ENCODE measurements at regions not wholly inside any gene's neighbourhood (a gene's known extent, or its start where the extent isn't known, plus 50 kb on each side); places are given as distances from the start of the nearest gene placed in this dataset.
A peak's percentile ranks its signal among the peaks of the same experiment; 100 is the strongest.

GRCh38 chr10:50992356-50992901, 81.9 kb upstream of the PRKG1 start:
- TF ChIP-seq CTCF (conservative IDR thresholded peaks at IDR 0.05), result no peak
- peaks cover 8 to 16% of the 10 kb centered on the region in 2 experiments for H3K4me1 Mint-ChIP-seq

More at GRCh38 chr10:50992356-50992901, 81.9 kb upstream of the PRKG1 start:
- H3K27me3 ChIP-seq (ENCODE audit: insufficient read depth, low read length), result peaks cover 18% of the 10 kb centered on the region; the same call in 1 of the 2 replicates
- peak overlapping the region; percentile 66 for H3K4me2 ChIP-seq (ENCODE audit: insufficient read depth, insufficient read length, low read length)
- H3K4ac ChIP-seq (ENCODE audit: low read depth, low read length), result no peak overlapping the region
- H3K79me2 ChIP-seq (ENCODE audit: insufficient read depth, low read length), result no peaks in the 10 kb centered on the region
- no peak overlapping the region for H4K8ac ChIP-seq (replicated peaks; ENCODE audit: insufficient read length, low read depth, low read length)
- H2AFZ ChIP-seq (ENCODE audit: low read length), result peak overlapping the region; percentile 26
- H2AK5ac ChIP-seq (ENCODE audit: insufficient read length, low read length), result no peak overlapping the region
- H2BK5ac ChIP-seq (ENCODE audit: insufficient read length, low read length), result no peak overlapping the region
- no peak overlapping the region for H2BK12ac ChIP-seq (ENCODE audit: insufficient read length, low read depth, low read length)
- no peak overlapping the region for H2BK20ac ChIP-seq (ENCODE audit: low read depth, low read length, poor library complexity, severe bottlenecking)
- no peak overlapping the region for H3K14ac ChIP-seq (ENCODE audit: insufficient read depth, low read length)
- H2BK15ac ChIP-seq (ENCODE audit: low read depth, low read length), result no peak overlapping the region
- no CpG with 5 or more reads among the region's 14 CpGs for WGBS (ENCODE audit: extremely low coverage, insufficient read length, low lambda C conversion rate)
- no peaks in the 10 kb centered on the region for H4K20me1 ChIP-seq (ENCODE audit: control insufficient read depth, insufficient read depth, insufficient read length)
- H3K18ac ChIP-seq (ENCODE audit: insufficient read length, low read depth, low read length), result no peak overlapping the region
- no peaks in the 10 kb centered on the region for H3K9me3 ChIP-seq (ENCODE audit: control insufficient read depth, low read depth, low read length)
- no peak overlapping the region for H3K27ac Mint-ChIP-seq
- H3K4me3 Mint-ChIP-seq, result peak overlapping the region; percentile 80 to 84
- DNase-seq, result peak; percentile 58
- no peaks in the 10 kb centered on the region for H3K9me3 Mint-ChIP-seq
- H3K4me1 ChIP-seq (ENCODE audit: insufficient read depth, low read length), result peaks cover 2% of the 10 kb centered on the region; the same call in 1 of the 2 replicates
- no peak overlapping the region for H2BK120ac ChIP-seq (ENCODE audit: low read depth, low read length, poor library complexity, severe bottlenecking)
- H3K36me3 Mint-ChIP-seq (ENCODE audit: insufficient read depth in 1 of 3, low read depth in 3 of 3), result no peaks in the 10 kb centered on the region
- H3K27me3 Mint-ChIP-seq (ENCODE audit: low read depth), result peaks cover 55% of the 10 kb centered on the region
- no peak overlapping the region for H4K91ac ChIP-seq (ENCODE audit: insufficient read length, low read depth, low read length)
- no peaks in the 10 kb centered on the region for H3K79me1 ChIP-seq (ENCODE audit: insufficient read depth, low read depth, low read length, poor library complexity, severe bottlenecking)
- H3K27ac ChIP-seq (ENCODE audit: insufficient read length, low read depth, low read length), result no peak overlapping the region
- H3T11ph ChIP-seq (ENCODE audit: low read length), result no peak overlapping the region
- no peak overlapping the region for H3K9ac ChIP-seq (ENCODE audit: extremely low read depth, insufficient read length, low read length)
- H3K23ac ChIP-seq (ENCODE audit: insufficient read length, low read depth, low read length), result no peak overlapping the region
- no peak overlapping the region for H4K5ac ChIP-seq (ENCODE audit: insufficient read length, low read depth, low read length)
- no peak overlapping the region for H3K56ac ChIP-seq (ENCODE audit: insufficient read length, low read depth, low read length)
- H3K23me2 ChIP-seq (ENCODE audit: insufficient read length, low read depth, low read length, poor library complexity, severe bottlenecking), result peaks cover 17% of the 10 kb centered on the region

All from H9 (cell line).